Spleen (tissue), 11 donors: ENCODE measurements at regions not wholly inside any gene's neighbourhood (a gene's known extent, or its start where the extent isn't known, plus 50 kb on each side); places are given as distances from the start of the nearest gene placed in this dataset.

ENCODE experiments used
- DNase-seq: peaks from one replicate; pipeline ENCODE4 v3.0.0-alpha.2; 2020
- H3K27ac ChIP-seq, 8 donors: fragments of 200-600 bp; sonication (generic) in 7 of 8; 1 replicate in 4 of 8; 2 replicates in 4 of 8; pipeline versions ENCODE4 v1.5.0 to v1.8.0; 2016 to 2021; ENCODE audit warnings: inconsistent platforms in 4 of 8, mild to moderate bottlenecking in 4 of 8, moderate library complexity in 1 of 8
- H3K27me3 ChIP-seq, 7 donors: fragments of 200-600 bp; sonication (generic) in 6 of 7; replicated peaks in 1 of 7; 1 replicate in 4 of 7; 2 replicates in 3 of 7; pipeline versions ENCODE4 v1.5.0 to v1.8.0; 2016 to 2021; ENCODE audit warnings: inconsistent platforms in 3 of 7, mild to moderate bottlenecking in 1 of 7
- H3K36me3 ChIP-seq, 6 donors: fragments of 200-600 bp; sonication (generic) in 5 of 6; 1 replicate in 4 of 6; 2 replicates in 2 of 6; pipeline versions ENCODE4 v1.5.0 to v1.8.0; 2016 to 2021; ENCODE audit warnings: inconsistent platforms in 2 of 6
- H3K4me1 ChIP-seq, 6 donors: fragments of 200-600 bp; sonication (generic) in 5 of 6; 1 replicate in 3 of 6; 2 replicates in 3 of 6; pipeline versions ENCODE4 v1.5.0 to v1.8.0; 2016 to 2021; ENCODE audit warnings: inconsistent platforms in 3 of 6
- H3K4me3 ChIP-seq, 8 donors: fragments of 200-600 bp; sonication (generic) in 7 of 8; 1 replicate in 4 of 8; 2 replicates in 4 of 8; pipeline versions ENCODE4 v1.5.0 to v1.8.0; 2016 to 2021; ENCODE audit warnings: inconsistent platforms in 4 of 8, mild to moderate bottlenecking in 4 of 8, moderate library complexity in 2 of 8
- H3K9me3 ChIP-seq, 8 donors: fragments of 200-600 bp; sonication (generic) in 7 of 8; 1 replicate in 4 of 8; 2 replicates in 4 of 8; pipeline versions ENCODE4 v1.5.0 to v1.8.0; 2016 to 2021; ENCODE audit warnings: inconsistent platforms in 4 of 8
- CTCF ChIP-seq, 11 experiments: fragments of 200-600 bp in 7 of 11; fragments of 450-650 bp in 4 of 11; sonication (generic) in 4 of 11; IDR thresholded peaks in 8 of 11; conservative IDR thresholded peaks in 3 of 11; 1 replicate in 7 of 11; 2 replicates in 4 of 11; pipeline versions ENCODE4 v1.4.0 to v1.8.0; 2016 to 2021; ENCODE audit warnings: antibody characterized with exemption in 11 of 11, inconsistent platforms in 4 of 11, mild to moderate bottlenecking in 1 of 11
- POLR2A ChIP-seq, 3 donors: fragments of 450-650 bp; IDR thresholded peaks; one replicate each; pipeline ENCODE4 v1.5.1; 2017; ENCODE audit warnings: antibody characterized with exemption in 3 of 3, mild to moderate bottlenecking in 1 of 3
- POLR2AphosphoS5 ChIP-seq, 3 donors: sonication (generic); formaldehyde crosslinking; IDR thresholded peaks; one replicate each; pipeline ENCODE4 v1.5.1; 2017; ENCODE audit warnings: antibody characterized with exemption in 3 of 3
- WGBS, 5 donors: extraction: QIAGEN DNeasy Blood & Tissue Kit in 3 of 5; methylation state at CpG; one replicate each; pipeline versions ENCODE4 v1.1.5 to v1.1.7; 2013 to 2018; 5-methylcytosine and 5-hydroxymethylcytosine counted together
- intact Hi-C: fragments of 100-400 bp; cut with DNase I; formaldehyde crosslinking; loops from one replicate; pipeline ENCODE4 v1.15.0; 2023; ENCODE audit warnings: low total_unique reads
- donor health status: healthy with polysubstance abuse.
- donor health status: DM: no; HTN: no; CAD: no; lungs with moderate emphysema.
- donor health status: DM: no; HTN: no; CAD: no.
- donor health status: Bipolar disorder and iron deficiency.
- donor health status: healthy.
- donor health status: DM: no; HTN: no; CAD: no.
- donor health status: DM: yes; HTN: yes; CAD: no.

- no peak for TF ChIP-seq POLR2AphosphoS5 (IDR thresholded peaks at IDR 0.05)
- TF ChIP-seq CTCF (IDR thresholded peaks at IDR 0.05 in 8 of 11, conservative IDR thresholded peaks at IDR 0.05 in 3 of 11), result no peak
- TF ChIP-seq POLR2A (IDR thresholded peaks at IDR 0.05), result no peak
- H3K9me3 ChIP-seq, result no peaks in the 10 kb centered on the region
- no peak overlapping the region for H3K27ac ChIP-seq
- no peak for DNase-seq
- no peaks in the 10 kb centered on the region for H3K36me3 ChIP-seq
- no peak overlapping the region for H3K4me3 ChIP-seq
- no peaks in the 10 kb centered on the region for H3K4me1 ChIP-seq
- intact Hi-C loops, result no loop called here
- H3K27me3 ChIP-seq, result no peaks in the 10 kb centered on the region
- WGBS, 5 donors, result 88 to 94% (median 90%) methylated on average over 5 of the region's 5 CpGs
Observed at GRCh38 chr2:199119796-199120195, 337.9 kb downstream of the SATB2 start.

- no peaks in the 10 kb centered on the region for H3K9me3 ChIP-seq
- H3K27ac ChIP-seq, result no peak overlapping the region
- H3K27me3 ChIP-seq, result no peaks in the 10 kb centered on the region
- no peak overlapping the region for H3K4me3 ChIP-seq
- 57 to 72% (median 61%) methylated on average over 3 of the region's 3 CpGs for WGBS, 5 donors
- intact Hi-C loops, result no loop called here
- H3K4me1 ChIP-seq, result no peaks in the 10 kb centered on the region
- no peaks in the 10 kb centered on the region for H3K36me3 ChIP-seq
- TF ChIP-seq POLR2A (IDR thresholded peaks at IDR 0.05) (no peak), POLR2AphosphoS5 (IDR thresholded peaks at IDR 0.05) (no peak), CTCF (IDR thresholded peaks at IDR 0.05 in 8 of 11, conservative IDR thresholded peaks at IDR 0.05 in 3 of 11) (no peak)
- no peak for DNase-seq
Observed at GRCh38 chr2:199118673-199119112, 339.0 kb downstream of the SATB2 start.

- H3K4me3 ChIP-seq, result no peak overlapping the region
- no peaks in the 10 kb centered on the region for H3K4me1 ChIP-seq
- no peak for DNase-seq
- intact Hi-C loops, result no loop called here
- no peaks in the 10 kb centered on the region for H3K27me3 ChIP-seq
- no peaks in the 10 kb centered on the region for H3K9me3 ChIP-seq
- no peaks in the 10 kb centered on the region for H3K36me3 ChIP-seq
- 67 to 92% (median 75%) methylated on average over 2 of the region's 2 CpGs for WGBS, 5 donors
- no peak overlapping the region for H3K27ac ChIP-seq
- TF ChIP-seq CTCF (IDR thresholded peaks at IDR 0.05 in 8 of 11, conservative IDR thresholded peaks at IDR 0.05 in 3 of 11) (no peak), POLR2AphosphoS5 (IDR thresholded peaks at IDR 0.05) (no peak), POLR2A (IDR thresholded peaks at IDR 0.05) (no peak)
Observed at GRCh38 chr2:199115169-199115568, 342.6 kb downstream of the SATB2 start.

GRCh38 chr2:199113111-199113510 lies 344.6 kb downstream of the SATB2 start:
- intact Hi-C loops, result no loop called here
- Histone ChIP-seq H3K4me1 (no peaks in the 10 kb centered on the region), H3K4me3 (no peak overlapping the region), H3K9me3 (no peaks in the 10 kb centered on the region), H3K27me3 (no peaks in the 10 kb centered on the region), H3K36me3 (no peaks in the 10 kb centered on the region), H3K27ac (no peak overlapping the region)
- no peak for DNase-seq
- 82 to 97% (median 89%) methylated on average over 2 of the region's 2 CpGs for WGBS, 5 donors
- TF ChIP-seq POLR2A (IDR thresholded peaks at IDR 0.05) (no peak), CTCF (IDR thresholded peaks at IDR 0.05 in 8 of 11, conservative IDR thresholded peaks at IDR 0.05 in 3 of 11) (no peak), POLR2AphosphoS5 (IDR thresholded peaks at IDR 0.05) (no peak)
